Colonic mucosa (tissue), 4 donors: ENCODE measurements at regions not wholly inside any gene's neighbourhood (a gene's known extent, or its start where the extent isn't known, plus 50 kb on each side); places are given as distances from the start of the nearest gene placed in this dataset.

ENCODE experiments used
- DNase-seq: peaks from one replicate; pipeline ENCODE4 v3.0.0-alpha.2; 2020
- H3K27ac ChIP-seq: fragments of 200-600 bp; one replicate; pipeline ENCODE4 v1.8.0; 2021
- H3K27me3 ChIP-seq: fragments of 200-600 bp; one replicate; pipeline ENCODE4 v1.8.0; 2021
- H3K36me3 ChIP-seq: fragments of 200-600 bp; one replicate; pipeline ENCODE4 v1.8.0; 2021
- H3K4me1 ChIP-seq: fragments of 200-600 bp; one replicate; pipeline ENCODE4 v1.8.0; 2021; ENCODE audit warnings: mild to moderate bottlenecking
- H3K4me3 ChIP-seq: fragments of 200-600 bp; one replicate; pipeline ENCODE4 v1.8.0; 2021
- H3K9ac ChIP-seq, 2 donors: one replicate each; pipeline ENCODE4 v1.7.0; 2013; ENCODE audit warnings: control low read depth in 2 of 2, low read depth in 2 of 2, low read length in 2 of 2
- H3K9me3 ChIP-seq: fragments of 200-600 bp; one replicate; pipeline ENCODE4 v1.8.0; 2021
- CTCF ChIP-seq: fragments of 200-600 bp; IDR thresholded peaks from one replicate; pipeline ENCODE4 v1.8.0; 2022; ENCODE audit warnings: antibody characterized with exemption, mild to moderate bottlenecking
- intact Hi-C: fragments of 100-400 bp; cut with DNase I; formaldehyde crosslinking; loops from one replicate; pipeline ENCODE4 v1.14.1; 2022
- donor health status: healthy.
- donor health status: DM: no; HTN: no; CAD: no.
- donor health status: DM: no; HTN: no; CAD: no.

- TF ChIP-seq CTCF = no peak
Observed at GRCh38 chr5:173760461-173761177, 127.5 kb upstream of the CPEB4 start.

GRCh38 chr5:173761178-173761513, 127.0 kb upstream of the CPEB4 start:
- no peak overlapping the region for H3K9ac ChIP-seq
- DNase-seq = no peak
- H3K4me3 ChIP-seq = no peak overlapping the region
- intact Hi-C loops = loop anchor here (10.0 kb wide), 1 partner anchor 124 kb away; the partner anchor contains the start of gene CPEB4
- H3K27me3 ChIP-seq = no peaks in the 10 kb centered on the region
- no peaks in the 10 kb centered on the region for H3K36me3 ChIP-seq
- no peak overlapping the region for H3K27ac ChIP-seq
- no peaks in the 10 kb centered on the region for H3K4me1 ChIP-seq
- H3K9me3 ChIP-seq = no peaks in the 10 kb centered on the region
- no peak for TF ChIP-seq CTCF

More at GRCh38 chr5:173760461-173761177, 127.5 kb upstream of the CPEB4 start:
- Histone ChIP-seq H3K36me3 (no peaks in the 10 kb centered on the region), H3K4me1 (no peaks in the 10 kb centered on the region), H3K9me3 (no peaks in the 10 kb centered on the region), H3K27ac (no peak overlapping the region), H3K9ac (no peak overlapping the region), H3K27me3 (no peaks in the 10 kb centered on the region), H3K4me3 (no peak overlapping the region)
- DNase-seq = no peak
- intact Hi-C loops = loop anchor here (10.0 kb wide), 1 partner anchor 124 kb away; the partner anchor contains the start of gene CPEB4

DNA sequence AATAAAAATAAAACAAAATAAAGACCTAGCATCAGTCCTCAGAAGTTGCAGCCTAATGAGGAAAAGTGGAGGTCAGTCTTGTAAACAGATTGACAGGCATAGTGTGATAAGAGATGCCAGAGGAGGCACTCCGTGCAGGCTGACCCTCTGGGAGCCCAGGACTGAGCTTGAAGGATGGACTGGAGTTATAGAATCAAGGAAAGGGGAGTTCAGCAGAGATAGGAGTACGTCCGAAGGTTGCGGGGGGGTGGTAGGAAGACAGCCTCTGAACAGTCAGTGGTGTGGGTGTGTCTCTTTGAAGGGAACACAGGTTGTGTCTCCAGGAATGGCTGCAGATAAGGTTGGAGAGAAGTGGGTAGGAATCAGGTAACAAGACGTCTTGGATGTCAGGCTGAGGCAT, 126.1 kb upstream of the CPEB4 start:
- Histone ChIP-seq H3K4me1 (no peaks in the 10 kb centered on the region), H3K27ac (no peak overlapping the region), H3K4me3 (no peak overlapping the region), H3K36me3 (no peaks in the 10 kb centered on the region), H3K27me3 (no peaks in the 10 kb centered on the region), H3K9ac (no peak overlapping the region), H3K9me3 (no peaks in the 10 kb centered on the region)
- no peak for DNase-seq
- TF ChIP-seq CTCF = no peak
- intact Hi-C loops = loop anchor here (10.0 kb wide), 1 partner anchor 123 kb away; the partner anchor contains the start of gene CPEB4

GRCh38 chr5:173762930-173763329, 125.2 kb upstream of the CPEB4 start:
- Histone ChIP-seq H3K27me3 (no peaks in the 10 kb centered on the region), H3K4me3 (no peak overlapping the region), H3K36me3 (no peaks in the 10 kb centered on the region), H3K9me3 (no peaks in the 10 kb centered on the region), H3K9ac (no peak overlapping the region), H3K4me1 (no peaks in the 10 kb centered on the region), H3K27ac (no peak overlapping the region)
- no peak for DNase-seq
- intact Hi-C loops = loop anchor here (10.0 kb wide), 1 partner anchor 122 kb away; the partner anchor contains the start of gene CPEB4
- TF ChIP-seq CTCF = no peak

- no peaks in the 10 kb centered on the region for H3K36me3 ChIP-seq
- H3K4me3 ChIP-seq = no peak overlapping the region
- no peak for DNase-seq
- no peak overlapping the region for H3K9ac ChIP-seq
- H3K27me3 ChIP-seq = no peaks in the 10 kb centered on the region
- no peak overlapping the region for H3K27ac ChIP-seq
- intact Hi-C loops = loop anchor here (10.0 kb wide), 1 partner anchor 121 kb away; the partner anchor contains the start of gene CPEB4
- no peaks in the 10 kb centered on the region for H3K4me1 ChIP-seq
- no peaks in the 10 kb centered on the region for H3K9me3 ChIP-seq
- no peak for TF ChIP-seq CTCF
Observed at GRCh38 chr5:173763410-173763809, 124.7 kb upstream of the CPEB4 start.
